ENCODE measurements at regions not wholly inside any gene's neighbourhood (a gene's known extent, or its start where the extent isn't known, plus 50 kb on each side); places are given as distances from the start of the nearest gene placed in this dataset.

GRCh38 chr10:4263601-4263921 lies 478.6 kb upstream of the KLF6 start:
- H3K36me3 ChIP-seq (ENCODE audit: control insufficient read depth, insufficient read depth, low read length), result no peaks in the 10 kb centered on the region
- in situ Hi-C loops (cut with MboI) (no loop called here), intact Hi-C loops (cut with micrococcal nuclease) (no loop called here)
- H2AFZ ChIP-seq (ENCODE audit: low read depth, low read length), result no peak overlapping the region
- H3K9ac ChIP-seq (ENCODE audit: insufficient read depth in 1 of 2, low read depth in 2 of 2, low read length in 2 of 2), result no peak overlapping the region; a peak in 1 of 4 replicates
- no peaks in the 10 kb centered on the region for H3K4me1 ChIP-seq (replicated peaks in 1 of 2; ENCODE audit: control insufficient read depth in 2 of 2, insufficient read depth in 2 of 2, low read length in 2 of 2)
- H4K20me1 ChIP-seq (replicated peaks; ENCODE audit: control insufficient read depth, insufficient read depth, low read length), result no peaks in the 10 kb centered on the region
- no peaks in the 10 kb centered on the region for H3K79me2 ChIP-seq (ENCODE audit: control insufficient read depth, insufficient read depth, low read length)
- peaks cover 0 to 8% of the 10 kb centered on the region in 2 experiments; a peak in 1 of 5 replicates for H3K27me3 ChIP-seq (ENCODE audit: control insufficient read depth in 2 of 2, insufficient read depth in 2 of 2, low read length in 2 of 2)
- H3K9me3 ChIP-seq (replicated peaks; ENCODE audit: control insufficient read depth, insufficient read depth, low read depth, low read length), result no peaks in the 10 kb centered on the region
- H3K27ac ChIP-seq (ENCODE audit: extremely low read depth, low read depth, low read length), result no peak overlapping the region
- no peak for DNase-seq (ENCODE audit: extremely low read depth in 1 of 4, low spot score in 3 of 4)
- POLR2A ChIA-PET, result no interaction called here
- no peak for ATAC-seq
- no peak overlapping the region for H3K4me2 ChIP-seq (ENCODE audit: insufficient read depth, low read length)
- WGBS (ENCODE audit: insufficient coverage, low coverage, missing lambda C conversion rate), result 0% methylated on average over 3 of the region's 3 CpGs
- TF ChIP-seq TEAD4 (IDR thresholded peaks at IDR 0.05; ENCODE audit: low read length) (no peak), TEAD4 (CRISPR knock-in tag; IDR thresholded peaks at IDR 0.05; ENCODE audit: borderline replicate concordance) (no peak), EWSR1 (IDR thresholded peaks at IDR 0.05; ENCODE audit: borderline replicate concordance, low read depth, partially characterized antibody) (no peak), ZFX (CRISPR knock-in tag; IDR thresholded peaks at IDR 0.05) (no peak), CEBPB (tag; IDR thresholded peaks at IDR 0.05) (no peak), STAG1 (CRISPR knock-in tag; IDR thresholded peaks at IDR 0.05; ENCODE audit: borderline replicate concordance) (no peak), ETS2 (tag; IDR thresholded peaks at IDR 0.05; ENCODE audit: borderline replicate concordance, poor library complexity, severe bottlenecking) (no peak), ZNF764 (CRISPR knock-in tag; IDR thresholded peaks at IDR 0.05; ENCODE audit: low read depth) (no peak), FOXM1 (IDR thresholded peaks at IDR 0.05; ENCODE audit: low read depth) (no peak), FOXM1 (CRISPR knock-in tag; IDR thresholded peaks at IDR 0.05; ENCODE audit: low read depth) (no peak), ZNF224 (CRISPR knock-in tag; IDR thresholded peaks at IDR 0.05) (no peak), ZNF436 (CRISPR knock-in tag; IDR thresholded peaks at IDR 0.05) (no peak), TOE1 (IDR thresholded peaks at IDR 0.05; ENCODE audit: borderline replicate concordance) (no peak), TOE1 (CRISPR knock-in tag; IDR thresholded peaks at IDR 0.05; ENCODE audit: borderline replicate concordance, low read depth) (no peak), CHD4 (IDR thresholded peaks at IDR 0.05; ENCODE audit: insufficient read depth, insufficient replicate concordance, low read depth, low read length, poor library complexity, severe bottlenecking) (no peak), FOS (IDR thresholded peaks at IDR 0.05; ENCODE audit: extremely low read depth, insufficient read length) (no peak), ETS1 (conservative IDR thresholded peaks at IDR 0.05; ENCODE audit: control insufficient read depth, low read depth, low read length) (no peak), LARP7 (IDR thresholded peaks at IDR 0.05) (no peak), HMG20A (CRISPR knock-in tag; conservative IDR thresholded peaks at IDR 0.05) (no peak)
- no TSS peak for BruUV-seq (replicated peaks)
- H3K4me3 ChIP-seq, result no peak overlapping the region
- no peak for FAIRE-seq
- CTCF ChIA-PET (ENCODE audit: low intra/inter-chr PET ratio), result no interaction called here
- H3K9me1 ChIP-seq (ENCODE audit: control insufficient read depth, insufficient read depth, low read length), result no peaks in the 10 kb centered on the region

All from K562 (cell line).